LNCAP (cell line): ENCODE measurements at regions not wholly inside any gene's neighbourhood (a gene's known extent, or its start where the extent isn't known, plus 50 kb on each side); places are given as distances from the start of the nearest gene placed in this dataset.

Experiments
- CTCF ChIP-seq: fragments of 450-650 bp; IDR thresholded peaks from 2 replicates; pipeline ENCODE4 v1.5.1; 2017; ENCODE audit warnings: mild to moderate bottlenecking

- no peak for TF ChIP-seq CTCF
Measured at GRCh38 chr9:38299856-38300255, 92.6 kb upstream of the ALDH1B1 start.

- TF ChIP-seq CTCF: no peak
Measured at GRCh38 chr9:38298904-38299303, 93.6 kb upstream of the ALDH1B1 start.

GRCh38 chr9:38298503-38298902, 94.0 kb upstream of the ALDH1B1 start:
- TF ChIP-seq CTCF: no peak

DNA sequence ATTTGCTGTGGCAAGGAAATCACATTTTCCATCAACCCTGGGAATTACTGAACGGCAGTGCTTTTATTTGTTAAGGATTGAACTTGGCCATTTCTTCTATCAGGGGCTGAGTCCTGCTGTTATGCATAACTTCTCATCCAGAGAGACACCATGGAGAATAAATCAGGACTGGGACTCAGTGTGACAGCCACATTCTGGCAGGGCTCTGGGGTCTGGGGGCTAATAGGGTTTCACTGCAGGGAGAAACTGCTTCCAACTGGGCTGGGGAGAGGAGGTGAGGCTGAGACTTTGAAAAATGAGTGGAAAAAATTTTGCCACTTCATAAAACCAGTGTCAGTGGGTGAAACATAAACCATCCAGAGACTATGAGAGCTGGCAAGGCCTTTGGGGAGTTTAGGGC, 95.7 kb upstream of the ALDH1B1 start:
- no peak for TF ChIP-seq CTCF

DNA sequence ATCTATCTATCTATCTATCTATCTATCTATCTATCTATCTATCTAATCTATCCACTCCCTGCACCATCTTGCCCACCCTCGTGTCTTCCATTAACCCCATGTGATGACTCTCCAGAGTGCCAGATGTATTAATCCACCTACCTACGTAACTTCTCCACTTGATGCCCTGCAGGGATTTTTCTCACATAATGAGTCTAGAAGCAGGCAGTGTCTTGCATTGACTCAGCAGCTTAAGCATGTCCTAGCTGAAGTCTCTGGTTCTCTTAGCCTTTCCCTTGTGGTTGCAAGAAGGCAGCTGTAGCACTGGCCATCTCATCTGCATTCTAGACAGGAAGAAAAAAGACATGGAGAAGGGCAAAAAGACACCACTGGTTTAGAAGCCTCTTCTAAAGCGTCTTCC, 96.7 kb upstream of the ALDH1B1 start:
- TF ChIP-seq CTCF: no peak

GRCh38 chr9:38294220-38294960, 98.1 kb upstream of the ALDH1B1 start:
- TF ChIP-seq CTCF: no peak

GRCh38 chr9:38293022-38293421, 99.5 kb upstream of the ALDH1B1 start:
- TF ChIP-seq CTCF: no peak

DNA sequence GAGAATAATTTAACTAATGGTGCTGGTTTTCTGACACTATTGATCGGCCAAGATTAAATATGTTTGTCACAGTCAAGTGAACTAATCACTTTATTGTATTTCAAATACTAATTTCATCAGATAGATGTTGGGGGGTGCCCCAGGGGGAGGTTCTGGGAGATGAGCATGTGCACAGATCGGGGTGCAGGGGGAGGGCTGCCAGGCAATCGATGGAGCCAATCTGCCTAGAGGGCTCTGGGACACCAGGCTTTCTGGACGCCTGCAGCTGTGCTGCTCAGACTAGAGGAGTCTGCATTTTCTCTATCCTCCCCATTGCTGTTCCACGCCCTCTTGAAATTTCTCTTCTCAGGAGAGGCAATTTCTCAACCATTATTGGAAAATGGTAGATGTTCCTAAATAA, 100.0 kb upstream of the ALDH1B1 start:
- TF ChIP-seq CTCF: no peak
